Lower leg skin (tissue), 3 donors: ENCODE measurements at regions not wholly inside any gene's neighbourhood (a gene's known extent, or its start where the extent isn't known, plus 50 kb on each side); places are given as distances from the start of the nearest gene placed in this dataset.

Experiments used
- CTCF ChIP-seq, 3 donors: fragments of 450-650 bp; IDR thresholded peaks; one replicate each; pipeline ENCODE4 v1.5.1; 2016; ENCODE audit warnings: antibody characterized with exemption in 3 of 3, mild to moderate bottlenecking in 3 of 3, moderate library complexity in 2 of 3
- POLR2A ChIP-seq, 2 donors: fragments of 450-650 bp; IDR thresholded peaks; one replicate each; pipeline ENCODE4 v1.6.1; 2016 to 2017; ENCODE audit warnings: antibody characterized with exemption in 2 of 2, mild to moderate bottlenecking in 1 of 2, moderate library complexity in 1 of 2

- TF ChIP-seq CTCF (IDR thresholded peaks at IDR 0.05), result no peak
- no peak for TF ChIP-seq POLR2A (IDR thresholded peaks at IDR 0.05)
These were observed 142.3 kb upstream of the TSC22D1 start for GRCh38 chr13:44718467-44718866.
